ENCODE measurements at regions not wholly inside any gene's neighbourhood (a gene's known extent, or its start where the extent isn't known, plus 50 kb on each side); places are given as distances from the start of the nearest gene placed in this dataset.

DNA sequence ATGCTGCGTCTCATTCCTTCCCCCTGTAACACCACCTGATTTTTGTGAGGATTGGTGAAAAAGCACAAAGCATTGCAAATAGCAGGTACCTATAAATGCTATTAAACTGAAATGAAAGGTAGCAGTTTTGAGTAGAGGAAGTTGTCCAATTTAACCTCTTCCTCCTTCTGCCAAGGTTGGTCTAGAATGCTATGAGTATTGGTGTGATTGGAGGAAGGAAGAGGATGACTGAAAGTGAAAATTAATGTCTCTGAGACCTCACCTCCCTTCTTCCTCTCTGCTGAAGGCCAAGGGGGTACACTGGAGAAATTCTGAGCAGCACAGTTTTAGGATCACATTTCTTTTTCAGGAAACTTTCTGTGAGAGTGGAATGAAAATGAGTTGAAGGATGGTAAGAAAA lies 94.4 kb downstream of the DTWD1 start:
- 91 to 92% methylated on average over 1 of the region's 1 CpG for WGBS, 2 donors (ENCODE audit: low coverage in 1 of 2)

DNA sequence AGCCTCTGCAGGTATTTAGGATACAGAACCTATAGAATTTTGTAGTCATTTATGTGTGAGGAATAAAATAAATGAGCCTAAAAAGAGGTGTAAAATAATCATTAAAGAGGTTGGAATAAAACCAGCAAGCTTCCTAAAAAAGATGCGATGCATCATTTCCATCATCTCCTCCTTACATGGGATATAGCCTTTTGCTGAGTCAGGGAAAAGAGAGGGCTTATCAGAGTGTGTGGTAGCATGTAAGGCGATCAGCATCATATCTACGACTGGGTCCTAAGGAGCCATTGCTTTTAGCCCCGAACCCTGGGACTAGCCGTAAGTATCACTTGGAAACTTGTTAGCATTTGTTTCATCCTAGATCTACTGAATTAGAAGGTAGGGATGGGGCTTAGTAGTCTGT lies 94.9 kb downstream of the DTWD1 start:
- no peak for ATAC-seq
- 84 to 100% methylated on average over 3 to 5 of the region's 5 CpGs for WGBS, 2 donors (ENCODE audit: low coverage in 1 of 2)
- TF ChIP-seq CTCF (IDR thresholded peaks at IDR 0.05), result no peak
- TF ChIP-seq EP300 (IDR thresholded peaks at IDR 0.05), result no peak
- no peak for TF ChIP-seq POLR2A (IDR thresholded peaks at IDR 0.05)
- TF ChIP-seq POLR2AphosphoS5 (IDR thresholded peaks at IDR 0.05), result no peak
- H3K36me3 ChIP-seq, result no peaks in the 10 kb centered on the region
- H3K27me3 ChIP-seq, result no peaks in the 10 kb centered on the region
- H3K4me1 ChIP-seq, result peaks cover 0 to 6% (median 0%) of the 10 kb centered on the region in 3 donors
- H3K27ac ChIP-seq, result no peak overlapping the region
- peaks cover 0 to 2% (median 0%) of the 10 kb centered on the region in 3 donors for H3K9me3 ChIP-seq
- H3K4me3 ChIP-seq, result no peak overlapping the region

More for the DNA sequence above, 94.4 kb downstream of the DTWD1 start:
- peaks cover 0 to 6% (median 0%) of the 10 kb centered on the region in 3 donors for H3K4me1 ChIP-seq
- no peaks in the 10 kb centered on the region for H3K36me3 ChIP-seq
- H3K4me3 ChIP-seq, result no peak overlapping the region
- ATAC-seq, result no peak
- no peaks in the 10 kb centered on the region for H3K27me3 ChIP-seq
- TF ChIP-seq CTCF (IDR thresholded peaks at IDR 0.05) (no peak), POLR2A (IDR thresholded peaks at IDR 0.05) (no peak), POLR2AphosphoS5 (IDR thresholded peaks at IDR 0.05) (no peak), EP300 (IDR thresholded peaks at IDR 0.05) (no peak)
- no peak overlapping the region for H3K27ac ChIP-seq
- peaks cover 0 to 7% (median 0%) of the 10 kb centered on the region in 3 donors for H3K9me3 ChIP-seq

DNA sequence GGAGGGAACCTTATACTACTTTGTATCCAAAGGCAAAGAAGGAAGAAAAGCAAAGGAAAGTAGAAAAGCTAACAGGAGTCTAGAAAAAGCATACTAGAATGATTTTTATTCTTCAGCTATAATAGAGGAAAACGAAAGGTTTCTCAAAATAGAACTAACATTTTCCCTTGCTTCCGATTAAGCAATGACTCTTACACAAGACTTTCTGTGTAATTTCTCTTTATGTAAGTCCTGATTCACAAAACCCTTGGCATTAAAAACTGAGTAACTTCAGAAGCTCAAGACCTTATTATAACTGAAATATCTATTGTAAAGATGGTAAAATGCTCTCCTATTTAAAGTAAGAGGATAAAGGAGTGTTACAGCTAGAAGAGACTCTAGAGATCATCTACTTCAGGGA lies 97.4 kb downstream of the DTWD1 start:
- Histone ChIP-seq H3K36me3 (no peaks in the 10 kb centered on the region), H3K27ac (peak overlapping the region; percentile 40 to 53 (median 50)), H3K4me3 (no peak overlapping the region), H3K9me3 (no peaks in the 10 kb centered on the region), H3K27me3 (no peaks in the 10 kb centered on the region), H3K4me1 (peaks cover 0 to 6% (median 0%) of the 10 kb centered on the region in 3 donors)
- peak; percentile 74 for ATAC-seq
- 8 to 52% methylated on average over 2 of the region's 2 CpGs for WGBS, 2 donors (ENCODE audit: low coverage in 1 of 2)
- peak; percentile 61 for TF ChIP-seq POLR2AphosphoS5 (IDR thresholded peaks at IDR 0.05)
- TF ChIP-seq POLR2A (IDR thresholded peaks at IDR 0.05), result no peak

- no peak for ATAC-seq
- Histone ChIP-seq H3K4me3 (no peak overlapping the region), H3K27me3 (no peaks in the 10 kb centered on the region), H3K4me1 (peaks cover 0 to 6% (median 0%) of the 10 kb centered on the region in 3 donors), H3K9me3 (no peaks in the 10 kb centered on the region), H3K36me3 (no peaks in the 10 kb centered on the region), H3K27ac (peak overlapping the region; percentile 26 to 53 (median 50))
- TF ChIP-seq POLR2A (IDR thresholded peaks at IDR 0.05), result no peak
- TF ChIP-seq CTCF (IDR thresholded peaks at IDR 0.05), result no peak
- no peak for TF ChIP-seq EP300 (IDR thresholded peaks at IDR 0.05)
- TF ChIP-seq POLR2AphosphoS5 (IDR thresholded peaks at IDR 0.05), result no peak
- WGBS, 2 donors (ENCODE audit: low coverage in 1 of 2), result 70 to 86% methylated on average over 2 to 3 of the region's 3 CpGs
These were observed 98.0 kb downstream of the DTWD1 start for GRCh38 chr15:49718846-49719245.

DNA sequence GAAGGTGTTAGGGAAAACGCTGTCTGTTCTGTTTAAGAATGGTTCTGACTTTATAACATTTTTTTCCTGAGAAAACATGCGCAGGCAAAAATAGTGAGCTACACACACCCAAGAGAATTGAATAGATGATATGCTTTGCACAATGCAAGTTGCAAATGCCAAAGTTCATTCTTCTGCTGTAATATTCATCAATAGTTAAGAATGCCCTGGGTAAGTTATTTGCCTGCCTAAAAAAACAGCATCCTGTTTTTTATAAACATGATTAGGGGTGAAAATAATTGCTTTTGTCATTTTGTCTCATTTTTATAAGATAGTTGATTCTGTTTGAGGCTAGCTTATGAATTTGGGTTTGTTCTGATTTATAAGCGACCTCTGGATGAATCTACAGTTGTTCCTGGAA lies 99.4 kb downstream of the DTWD1 start:
- ATAC-seq, result peak; percentile 8
- TF ChIP-seq CTCF (IDR thresholded peaks at IDR 0.05), result no peak
- TF ChIP-seq POLR2AphosphoS5 (IDR thresholded peaks at IDR 0.05), result no peak
- TF ChIP-seq EP300 (IDR thresholded peaks at IDR 0.05), result no peak
- Histone ChIP-seq H3K27me3 (no peaks in the 10 kb centered on the region), H3K4me3 (no peak overlapping the region), H3K27ac (no peak overlapping the region), H3K9me3 (no peaks in the 10 kb centered on the region), H3K4me1 (peaks cover 0 to 6% (median 0%) of the 10 kb centered on the region in 3 donors), H3K36me3 (no peaks in the 10 kb centered on the region)
- WGBS, 2 donors (ENCODE audit: low coverage in 1 of 2), result 88 to 90% methylated on average over 3 of the region's 3 CpGs
